ENCODE measurements at regions not wholly inside any gene's neighbourhood (a gene's known extent, or its start where the extent isn't known, plus 50 kb on each side); places are given as distances from the start of the nearest gene placed in this dataset.
A peak's percentile ranks its signal among the peaks of the same experiment; 100 is the strongest.

DNA sequence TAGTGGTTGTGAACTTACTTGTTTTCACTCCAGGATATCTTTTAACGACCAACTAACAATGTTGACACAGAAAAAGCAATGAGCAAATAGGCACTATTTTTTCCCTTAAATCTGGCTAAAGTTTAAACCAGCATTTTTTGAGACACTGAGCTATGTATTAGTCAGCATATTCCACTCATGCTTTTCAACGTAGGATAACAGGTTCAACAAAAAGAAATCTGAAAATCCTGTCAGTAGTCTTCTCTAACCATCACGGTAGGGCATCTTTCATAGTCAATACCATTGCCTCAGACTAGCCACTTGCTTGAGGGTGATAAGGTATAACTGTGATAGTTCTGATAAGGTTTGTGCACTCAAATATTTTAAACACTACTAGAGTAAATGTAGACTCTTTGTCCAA lies 1177.3 kb upstream of the NUDT12 start:
- DNase-seq (ENCODE audit: low spot score) = no peak

DNA sequence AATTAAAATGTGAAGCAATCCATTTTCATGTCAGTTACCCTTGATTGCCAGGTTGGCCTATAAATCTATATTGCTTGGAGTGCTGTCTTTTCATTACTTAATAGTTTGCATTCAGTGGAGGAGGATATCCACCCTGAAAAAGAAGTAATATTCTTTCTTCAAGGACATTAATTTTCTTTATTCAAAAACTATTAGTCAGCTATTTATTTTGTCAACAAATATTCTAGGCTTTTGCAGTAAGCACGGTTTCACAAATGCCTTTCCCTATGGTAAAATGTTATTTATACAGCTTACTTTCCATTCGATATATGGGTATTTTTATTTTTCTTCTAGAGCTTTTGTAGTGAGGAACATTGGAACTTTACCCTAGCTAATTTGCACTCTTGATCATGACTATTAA lies 1176.9 kb upstream of the NUDT12 start:
- DNase-seq (ENCODE audit: low spot score) = no peak

DNA sequence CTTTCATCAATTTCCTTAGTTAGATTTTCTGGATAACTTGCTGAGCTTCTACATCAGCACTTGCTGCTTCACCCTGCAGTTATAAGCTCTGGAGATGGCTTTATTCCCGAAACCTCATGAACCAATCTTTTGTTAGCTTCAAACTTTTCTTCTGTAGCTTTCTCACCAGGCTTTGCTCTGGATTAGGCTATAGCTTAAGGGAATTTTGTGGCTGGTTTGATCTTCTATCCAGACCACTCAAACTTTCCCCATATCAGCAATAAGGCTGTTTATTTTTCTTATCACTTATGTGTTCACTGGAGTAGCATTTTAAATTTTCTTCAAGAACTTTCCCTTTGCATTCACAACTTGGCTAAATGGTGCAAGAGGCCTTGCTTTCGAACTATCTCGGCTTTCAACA lies 1173.5 kb upstream of the NUDT12 start:
- DNase-seq (ENCODE audit: low spot score) = no peak

DNA sequence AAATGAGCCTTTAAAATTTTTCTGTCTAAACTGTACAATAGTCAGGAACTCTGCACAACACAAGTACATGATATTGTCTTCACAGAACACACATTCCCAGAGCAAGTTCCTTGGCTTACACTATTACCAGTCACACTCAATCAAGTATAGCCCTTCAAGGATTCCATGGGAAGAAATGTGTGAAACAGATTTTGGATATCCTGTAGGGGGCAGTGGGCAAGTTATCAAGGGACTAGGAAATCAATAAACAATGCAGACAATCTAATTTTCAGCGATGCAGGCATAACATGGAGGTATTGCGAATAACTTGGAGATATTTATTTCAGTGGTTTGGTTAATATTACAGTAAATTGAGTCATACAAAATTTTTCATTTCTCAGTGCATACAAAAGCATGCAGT lies 1171.5 kb upstream of the NUDT12 start:
- DNase-seq (ENCODE audit: low spot score) = no peak

DNA sequence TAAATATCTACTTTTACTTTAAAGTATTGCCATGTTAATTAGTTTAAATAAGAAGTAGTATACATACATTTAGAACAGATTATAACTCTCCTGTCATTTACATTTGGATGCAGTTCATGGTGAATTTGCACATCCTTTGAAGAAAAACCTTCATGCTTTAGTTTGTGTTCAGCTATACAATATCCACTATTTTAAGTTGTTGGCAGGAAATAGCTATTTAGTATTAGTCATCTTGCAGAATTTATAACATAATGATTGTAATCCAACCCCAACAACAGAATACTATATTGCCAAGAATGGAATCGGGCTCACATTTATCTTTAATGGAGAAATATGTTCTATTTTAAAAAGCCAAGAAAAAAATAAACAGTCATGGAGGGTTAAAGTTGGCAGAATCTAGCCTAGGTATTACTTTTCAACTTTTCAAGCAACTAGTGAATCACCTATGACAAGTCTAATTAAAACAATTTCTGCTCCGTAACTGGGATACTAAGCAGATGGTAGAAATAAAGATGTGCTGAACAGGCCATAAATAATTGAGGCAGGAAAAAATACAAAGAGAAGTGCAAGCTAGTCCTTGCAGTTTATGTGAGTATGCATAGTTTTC lies 1170.6 kb upstream of the NUDT12 start:
- DNase-seq (ENCODE audit: low spot score) = no peak

DNA sequence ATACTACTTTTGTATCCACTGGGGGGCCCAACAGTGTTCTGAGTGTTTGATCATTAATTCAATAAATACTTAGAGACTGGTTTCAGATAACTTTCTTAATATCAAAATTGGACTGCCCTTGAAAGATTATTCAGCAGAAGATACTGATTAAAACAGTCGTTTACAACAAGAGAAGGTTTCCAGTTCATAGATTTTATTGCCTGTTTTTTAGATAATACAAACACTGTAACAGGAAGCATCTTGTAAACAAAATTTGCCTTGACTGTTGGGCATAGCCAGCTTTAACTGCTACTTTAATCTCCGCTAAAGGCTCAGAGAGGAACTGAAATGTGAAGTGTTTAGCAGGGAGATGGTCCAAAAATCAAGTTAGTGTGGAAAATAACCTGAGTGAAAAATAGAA lies 1168.7 kb upstream of the NUDT12 start:
- no peak for DNase-seq (ENCODE audit: low spot score)

DNA sequence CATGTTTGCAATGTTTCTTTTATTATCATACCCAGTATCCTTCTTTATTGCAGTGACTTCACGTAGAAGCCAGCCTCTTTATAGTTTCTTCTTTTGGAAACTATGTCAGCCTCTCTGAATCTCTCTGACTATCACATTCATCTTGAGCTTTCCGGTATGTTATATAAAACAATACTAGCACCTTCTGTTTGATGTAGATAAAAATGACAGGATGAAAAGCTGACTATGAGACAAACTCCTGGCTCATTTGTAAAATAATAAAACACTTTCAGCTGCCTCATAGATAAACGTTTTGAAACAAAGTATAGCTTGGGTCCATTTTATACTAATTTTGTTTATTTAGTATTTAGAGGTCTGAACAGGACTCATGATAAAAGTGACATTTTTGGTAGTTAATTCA lies 1145.4 kb upstream of the NUDT12 start:
- no peak for DNase-seq (ENCODE audit: low spot score)

DNA sequence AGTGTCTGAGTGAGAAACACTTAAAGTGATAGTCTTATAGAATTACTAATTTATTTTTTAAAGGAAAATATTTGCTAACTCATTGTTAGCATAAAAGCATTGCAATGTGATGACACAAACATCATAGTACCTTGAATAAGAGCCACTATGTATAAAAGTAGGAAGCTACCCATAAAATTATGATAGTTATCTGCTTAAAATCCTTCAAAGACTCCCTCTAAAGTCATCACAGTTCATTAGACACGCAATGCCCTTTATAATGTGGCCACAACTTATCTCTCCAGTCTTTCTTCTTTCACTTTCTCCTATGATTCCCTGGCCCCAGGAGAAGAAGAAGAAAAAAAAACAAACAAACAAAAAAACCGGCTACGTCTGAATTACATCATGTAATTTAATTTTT lies 1144.0 kb upstream of the NUDT12 start:
- no peak for DNase-seq (ENCODE audit: low spot score)

DNA sequence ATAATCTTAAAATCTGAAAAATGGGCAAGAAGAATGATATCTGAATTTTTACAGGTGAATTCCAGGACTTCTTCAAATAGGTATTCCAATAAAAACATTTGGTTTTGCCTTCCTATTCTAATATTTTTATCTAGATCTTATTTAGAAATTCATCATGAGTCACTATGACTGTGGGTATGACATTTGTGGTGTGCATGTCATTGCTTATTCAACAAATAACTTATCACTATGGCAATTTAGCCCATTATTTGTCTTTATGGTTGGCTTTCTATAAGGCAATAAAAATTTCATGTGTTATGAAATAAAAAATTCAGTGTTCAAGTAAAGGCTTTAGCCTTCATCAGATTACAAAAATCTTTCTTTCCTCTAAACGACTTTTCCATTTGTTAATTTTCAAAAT lies 1139.6 kb upstream of the NUDT12 start:
- DNase-seq (ENCODE audit: low spot score) = no peak

DNA sequence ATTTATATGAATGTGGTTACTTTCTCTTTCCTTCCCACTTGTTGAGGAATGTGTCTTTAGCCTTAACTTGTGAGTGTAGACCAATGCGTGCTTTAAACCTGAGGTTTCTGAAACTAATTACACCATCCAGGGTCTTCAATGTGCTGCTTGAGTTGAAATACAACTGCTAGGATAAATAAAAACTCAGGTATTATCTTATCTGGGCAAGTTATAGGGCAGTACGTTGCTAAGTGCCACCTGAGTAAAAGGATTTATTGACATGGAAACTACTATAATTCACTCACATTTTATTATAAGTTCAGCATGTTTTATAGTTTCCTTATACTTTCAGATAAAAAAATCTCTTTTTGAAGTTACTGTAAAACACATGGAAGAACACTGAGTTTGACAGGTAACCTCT lies 1136.8 kb upstream of the NUDT12 start:
- no peak for DNase-seq (ENCODE audit: low spot score)

DNA sequence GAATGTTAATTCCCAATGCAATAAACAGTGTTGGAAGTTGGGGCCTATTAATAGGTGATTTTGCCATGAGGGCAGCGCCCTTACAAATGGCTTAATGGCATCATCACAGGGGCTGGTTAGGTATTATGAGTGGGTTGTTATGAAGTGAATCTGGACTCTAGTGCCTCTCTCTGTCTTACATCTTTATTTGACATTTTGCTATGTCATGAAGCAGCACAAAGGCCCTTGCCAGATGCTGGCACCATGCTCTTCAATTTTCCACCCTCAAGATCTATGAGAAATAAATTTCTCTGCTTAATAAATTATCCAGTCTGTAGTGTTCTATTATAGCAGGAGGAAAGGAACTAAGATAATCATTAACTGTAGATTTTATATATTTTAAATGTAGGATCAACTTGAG lies 1098.7 kb upstream of the NUDT12 start:
- no peak for DNase-seq (ENCODE audit: low spot score)

DNA sequence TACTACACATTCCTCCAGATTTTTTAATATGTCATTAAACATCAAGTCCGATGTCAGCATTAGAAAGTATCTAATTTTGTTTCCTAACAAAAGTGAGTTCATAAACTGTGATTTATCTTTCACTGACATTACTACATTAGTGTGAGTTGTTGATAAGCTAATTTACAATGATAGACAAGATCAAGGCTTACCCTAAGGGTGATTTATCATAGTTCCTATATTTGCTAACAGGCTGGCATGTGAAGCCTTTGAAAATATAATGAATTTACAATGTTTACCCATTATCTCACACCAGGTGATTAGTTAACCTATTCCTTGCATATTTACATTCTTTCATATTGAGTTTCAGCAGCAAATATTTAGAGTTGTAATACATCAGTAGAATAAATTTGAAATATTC lies 1096.9 kb upstream of the NUDT12 start:
- no peak for DNase-seq (ENCODE audit: low spot score)

DNA sequence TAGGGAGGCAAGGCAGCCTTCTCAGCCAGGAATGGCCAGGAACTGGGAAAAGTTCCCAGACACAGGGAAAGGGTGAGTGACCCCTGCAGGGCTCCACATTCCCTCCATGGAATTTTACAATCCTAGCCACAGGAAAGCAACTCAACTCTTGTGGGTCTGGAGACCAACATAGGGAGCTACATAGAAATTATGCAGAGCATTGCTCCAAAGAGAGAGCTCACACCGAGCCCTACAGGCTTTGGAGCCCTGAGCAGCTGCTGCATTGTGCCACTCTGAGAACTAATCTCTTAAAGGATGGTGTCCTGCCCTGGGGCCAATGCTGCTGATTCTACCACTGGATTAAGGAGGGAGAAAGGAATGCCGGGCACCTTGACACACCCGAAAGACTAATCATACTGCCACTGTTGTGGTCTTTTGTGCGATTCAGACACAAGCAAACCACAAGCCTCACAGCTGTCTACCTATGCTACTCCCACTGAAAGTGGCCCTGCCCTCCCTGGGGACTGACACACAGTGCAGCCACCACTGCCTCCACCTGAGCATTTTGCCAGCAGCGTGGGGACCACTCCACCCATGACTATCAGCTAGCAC lies 1089.8 kb upstream of the NUDT12 start:
- no peak for DNase-seq (ENCODE audit: low spot score)

DNA sequence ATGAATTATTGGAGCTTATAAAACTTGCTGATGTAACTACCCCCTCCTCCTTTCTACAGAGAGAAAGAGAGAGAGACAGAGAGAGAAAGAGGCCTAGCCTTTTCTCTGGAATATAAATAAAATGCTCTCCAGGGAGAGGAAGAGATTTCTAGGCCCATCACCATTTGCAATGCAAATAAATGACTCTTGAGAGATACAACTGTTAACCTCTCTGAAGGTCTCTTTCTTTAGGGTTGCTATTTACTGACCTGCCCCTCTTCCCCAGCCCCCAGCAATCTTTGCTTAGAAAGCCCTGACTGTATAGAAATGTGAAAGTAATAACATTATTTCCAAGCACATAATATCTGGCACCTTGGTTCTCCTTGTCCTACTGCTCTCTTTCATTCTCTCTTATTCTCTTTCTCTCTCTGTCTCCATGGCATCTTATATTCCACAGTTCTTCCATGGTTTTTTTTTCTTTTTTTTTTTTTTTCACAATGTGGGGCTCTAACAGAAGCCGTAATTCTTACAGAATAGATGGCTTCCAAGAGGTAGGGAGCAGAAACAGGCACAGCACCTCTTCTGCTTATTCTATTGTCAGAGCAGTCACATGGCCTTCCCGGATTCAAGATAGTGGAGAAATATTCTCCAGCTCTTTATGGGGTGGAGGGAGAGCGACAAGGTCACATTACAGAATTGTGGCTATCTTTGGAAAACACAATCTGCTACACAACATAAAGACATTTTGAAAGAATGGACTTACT lies 1087.9 kb upstream of the NUDT12 start:
- no peak for DNase-seq (ENCODE audit: low spot score)

DNA sequence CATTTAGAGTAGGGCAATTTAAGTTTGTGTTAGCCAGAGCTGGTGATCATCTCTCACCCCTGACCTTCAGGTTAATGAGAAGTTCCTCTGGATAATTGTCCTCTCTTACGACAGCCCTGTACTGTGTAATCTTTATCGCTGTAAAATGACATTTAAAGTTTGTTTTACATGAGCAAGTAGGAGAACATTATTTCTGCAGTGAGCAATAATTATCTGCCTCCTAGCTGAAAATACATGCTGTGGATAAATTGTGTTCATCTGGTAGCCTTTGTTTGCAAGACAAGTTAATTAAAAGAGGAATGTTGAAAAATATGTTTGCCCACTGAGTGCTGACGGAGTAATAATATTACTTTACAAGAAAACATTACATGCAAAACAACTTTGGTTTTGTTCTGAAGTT lies 1083.8 kb upstream of the NUDT12 start:
- DNase-seq (ENCODE audit: low spot score) = no peak

DNA sequence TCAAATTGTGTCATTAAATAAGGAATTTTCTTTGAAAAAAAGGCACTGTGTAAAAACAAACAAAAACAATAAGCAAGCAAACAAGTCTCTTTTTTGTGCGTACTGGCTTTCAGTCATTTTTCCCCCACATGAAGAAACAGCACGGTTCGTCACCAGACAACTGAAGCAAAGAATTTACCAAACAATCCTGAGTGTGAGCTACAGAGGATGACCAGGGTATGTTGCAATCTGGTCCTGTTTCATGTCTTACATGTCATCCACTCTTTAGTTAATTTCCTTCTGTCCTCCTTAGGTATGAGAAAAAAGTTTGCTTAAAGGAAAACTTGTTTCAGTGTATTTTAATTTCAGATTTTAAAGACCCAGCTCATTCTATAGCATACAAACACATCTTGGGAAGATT lies 1080.7 kb upstream of the NUDT12 start:
- no peak for DNase-seq (ENCODE audit: low spot score)

DNA sequence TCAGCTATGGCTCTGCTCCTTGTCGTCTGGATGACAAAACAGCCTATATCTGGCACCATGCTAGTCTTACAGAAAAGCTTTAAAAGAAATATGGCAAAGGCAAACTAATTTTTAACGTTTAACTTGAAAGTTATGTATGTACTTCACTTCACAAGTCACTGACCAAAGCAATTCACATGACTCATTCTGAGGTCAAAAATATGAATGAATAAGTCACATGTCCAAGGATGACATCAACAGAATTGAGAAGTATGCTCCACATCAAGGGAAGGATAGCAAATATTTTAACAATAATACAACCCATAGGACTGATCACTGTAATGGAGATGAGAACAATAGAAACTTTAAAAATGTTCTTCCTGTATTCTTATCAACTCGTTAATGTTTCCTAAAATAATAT lies 1072.6 kb upstream of the NUDT12 start:
- no peak for DNase-seq (ENCODE audit: low spot score)

DNA sequence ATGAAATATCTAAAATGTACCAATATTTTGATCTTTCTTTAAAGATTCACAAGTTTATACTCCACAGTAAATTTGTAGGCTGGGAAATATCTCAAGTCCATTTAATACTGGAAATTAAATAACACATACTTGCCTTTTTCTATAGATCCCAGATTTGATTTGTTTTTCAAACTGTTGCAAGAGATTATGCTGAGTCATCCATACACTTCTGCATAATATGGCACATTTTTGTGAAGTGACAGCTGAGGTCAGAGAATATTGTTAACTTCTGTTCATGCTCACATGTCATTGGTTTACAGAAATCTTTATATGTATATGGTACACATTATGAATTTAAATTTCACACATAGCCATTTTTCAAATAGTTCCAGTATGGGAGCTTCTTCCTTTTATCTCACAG lies 1066.3 kb upstream of the NUDT12 start:
- no peak for DNase-seq (ENCODE audit: low spot score)

DNA sequence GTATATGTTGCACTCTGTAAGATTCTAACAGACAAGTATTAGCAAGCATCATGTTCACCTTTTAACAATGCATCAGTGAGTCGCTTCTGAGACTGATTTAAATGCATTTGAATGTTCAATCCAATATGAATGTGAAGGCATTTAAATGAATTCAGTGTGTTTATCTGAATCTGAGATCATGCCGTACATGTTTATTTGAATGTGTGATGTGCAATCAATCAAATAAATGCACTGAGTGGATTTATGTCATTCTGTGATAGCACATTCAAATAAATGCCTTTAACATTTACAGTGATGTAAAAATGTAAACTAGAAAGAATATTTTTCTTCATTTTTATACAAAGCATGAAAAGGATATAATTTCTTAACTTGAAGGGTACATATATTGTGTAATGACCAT lies 1063.5 kb upstream of the NUDT12 start:
- DNase-seq (ENCODE audit: low spot score) = no peak

DNA sequence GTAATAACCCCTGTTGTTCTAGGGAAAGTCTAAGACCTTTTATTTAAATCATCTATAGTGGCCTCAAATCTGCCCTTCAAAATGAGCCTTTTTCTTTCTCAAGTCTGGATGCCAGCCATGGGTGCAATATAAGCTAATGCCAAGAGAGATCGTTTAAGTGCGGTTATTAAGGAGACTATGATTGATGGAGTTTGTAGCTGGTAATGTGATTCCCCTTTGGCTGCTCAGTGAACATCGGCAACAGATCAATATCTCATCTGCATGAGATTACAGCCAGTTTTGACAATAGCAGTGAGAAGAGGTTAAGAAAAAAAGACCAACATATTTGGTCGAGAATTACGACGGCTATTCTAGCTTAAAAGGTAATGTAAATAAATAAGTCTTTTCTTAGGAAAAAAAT lies 1049.4 kb upstream of the NUDT12 start:
- DNase-seq (ENCODE audit: low spot score) = no peak

DNA sequence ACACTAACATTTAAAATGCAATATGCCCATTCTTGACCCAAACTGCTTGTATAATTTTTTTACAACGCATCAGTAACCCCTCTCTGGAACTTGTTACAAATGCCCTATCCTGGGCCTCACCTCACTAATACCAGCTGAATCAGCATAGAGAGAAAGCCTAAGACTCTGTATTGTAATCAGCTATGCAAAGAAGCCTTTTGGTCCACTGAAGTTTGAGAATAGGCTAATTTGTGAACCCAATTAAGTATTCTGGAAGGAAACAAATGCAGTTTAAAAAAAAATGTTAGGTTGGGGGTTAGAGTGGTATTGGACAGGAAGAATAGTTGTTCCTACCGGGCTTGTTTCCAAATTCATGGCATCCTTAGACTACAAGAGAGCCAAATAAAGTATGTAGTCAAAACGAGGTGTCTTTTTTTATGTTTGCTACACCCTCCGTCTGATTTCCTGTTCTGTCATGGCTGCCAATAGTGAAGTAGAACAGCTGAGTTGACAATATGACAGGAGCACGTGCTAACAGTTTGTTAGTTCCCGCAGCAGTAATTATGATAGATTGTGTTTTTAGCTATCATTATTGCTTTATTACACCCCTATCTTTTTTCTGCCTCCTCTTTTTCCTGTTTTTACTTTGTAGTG lies 1048.7 kb upstream of the NUDT12 start:
- peak; percentile 29 for DNase-seq (ENCODE audit: low spot score)

DNA sequence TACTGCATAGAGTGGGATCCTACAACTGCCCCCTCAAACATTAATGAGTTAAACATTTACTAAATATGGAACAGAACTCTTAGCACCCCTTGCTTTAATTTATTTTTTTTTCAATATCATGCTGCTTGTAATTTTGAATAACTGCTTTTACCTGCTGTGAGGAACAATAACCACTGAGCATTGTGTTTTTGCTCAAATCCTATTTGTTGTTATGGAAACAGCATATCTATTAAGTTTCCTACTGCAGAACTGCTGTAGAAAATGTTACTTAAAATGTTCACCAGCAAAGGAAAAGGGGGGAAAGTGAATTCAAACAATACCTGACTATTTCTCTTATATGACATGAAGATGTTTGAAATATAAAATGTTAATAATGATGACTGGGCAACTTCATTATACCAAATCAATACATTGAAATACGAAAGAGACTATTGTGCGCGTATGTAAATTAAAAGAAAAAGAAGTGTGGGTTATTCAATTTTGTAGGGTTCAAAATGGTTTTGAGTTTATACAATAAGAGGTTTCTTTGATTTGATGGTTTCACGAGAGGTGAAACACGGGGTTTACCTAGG lies 1043.8 kb upstream of the NUDT12 start:
- no peak for DNase-seq (ENCODE audit: low spot score)

DNA sequence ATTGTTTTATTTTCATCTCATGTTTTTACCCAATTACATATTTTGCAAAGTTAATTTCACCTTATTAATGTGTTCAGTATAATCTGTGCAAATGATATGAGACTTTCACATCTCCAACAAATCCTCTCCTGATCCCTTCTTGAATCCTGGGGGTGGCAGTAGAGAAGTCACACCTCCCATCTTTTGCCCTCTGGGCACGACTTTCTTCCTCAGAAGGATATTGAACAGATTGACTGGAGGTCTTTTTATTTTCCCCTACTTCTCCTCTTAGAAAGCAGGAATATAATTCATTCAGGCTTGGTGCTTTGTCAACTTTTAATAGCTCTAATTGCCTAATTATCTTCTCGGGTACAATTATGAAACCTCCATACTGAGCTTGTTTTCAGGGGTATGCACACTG lies 1037.1 kb upstream of the NUDT12 start:
- no peak for DNase-seq (ENCODE audit: low spot score)
